ENCODE measurements at regions not wholly inside any gene's neighbourhood (a gene's known extent, or its start where the extent isn't known, plus 50 kb on each side); places are given as distances from the start of the nearest gene placed in this dataset.

GRCh38 chr12:90153827-90154226 is 445.2 kb upstream of the ATP2B1 start:
- TF ChIP-seq CTCF (IDR thresholded peaks at IDR 0.05; ENCODE audit: low read depth, low read length, poor library complexity, severe bottlenecking) = no peak
- no peak for TF ChIP-seq EZH2phosphoT487 (IDR thresholded peaks at IDR 0.05; ENCODE audit: borderline replicate concordance, low read length)
